ENCODE measurements at regions not wholly inside any gene's neighbourhood (a gene's known extent, or its start where the extent isn't known, plus 50 kb on each side); places are given as distances from the start of the nearest gene placed in this dataset.

DNA sequence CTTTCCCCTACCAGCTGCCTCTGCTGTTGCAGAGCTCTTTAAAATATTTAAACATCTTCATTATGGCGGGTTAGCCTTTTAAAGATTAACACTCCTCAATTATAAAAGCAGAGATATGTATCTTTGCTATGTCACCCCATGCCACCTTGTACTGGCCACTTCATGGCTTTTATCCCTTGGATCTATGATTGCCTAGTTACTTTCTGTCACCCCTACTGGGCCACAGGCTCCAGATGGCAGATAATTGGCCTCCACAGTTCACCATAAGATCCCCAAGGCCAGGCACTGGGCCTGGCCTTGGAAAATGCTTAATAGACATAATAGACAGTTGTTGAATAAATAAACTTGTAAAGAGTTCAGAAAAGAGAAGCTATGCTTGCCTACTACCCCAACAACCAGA is 142.0 kb upstream of the SHB start:
- H3K27me3 Mint-ChIP-seq = no peaks in the 10 kb centered on the region
- H3K4me3 Mint-ChIP-seq = no peak overlapping the region

DNA sequence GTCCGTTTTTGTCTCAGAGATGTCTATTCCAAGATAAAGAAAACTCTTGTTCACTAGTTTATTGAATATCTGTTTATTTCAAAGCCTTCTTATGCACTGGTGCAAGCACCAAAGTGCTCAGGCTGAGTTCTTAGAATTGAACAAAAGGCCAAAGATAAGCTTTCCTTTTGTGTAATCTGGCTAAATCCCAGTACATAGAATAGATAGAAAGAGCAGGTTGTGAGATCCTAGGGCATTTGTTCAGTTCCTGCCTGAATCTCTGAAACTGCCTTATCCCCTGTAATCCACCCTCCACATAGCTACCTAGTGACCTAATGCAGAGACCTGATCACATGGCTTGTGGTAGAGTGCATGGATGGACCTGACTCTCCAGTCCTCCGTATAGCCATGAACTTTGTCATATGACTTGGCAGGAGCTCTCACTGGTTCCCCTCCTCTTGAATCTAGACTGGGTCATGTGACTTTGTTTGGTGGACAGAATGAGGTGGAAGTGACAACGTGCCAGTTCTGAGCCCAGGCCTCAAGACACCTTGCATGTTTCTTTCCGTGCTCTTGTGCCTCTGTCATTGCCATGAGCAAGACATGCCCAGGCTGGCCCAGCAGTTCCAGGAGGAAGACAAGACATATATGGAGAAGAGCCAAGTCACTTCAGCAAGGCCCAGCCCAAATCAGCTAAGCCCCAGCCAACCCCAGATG is 139.3 kb upstream of the SHB start:
- TF ChIP-seq, protein P1, sequence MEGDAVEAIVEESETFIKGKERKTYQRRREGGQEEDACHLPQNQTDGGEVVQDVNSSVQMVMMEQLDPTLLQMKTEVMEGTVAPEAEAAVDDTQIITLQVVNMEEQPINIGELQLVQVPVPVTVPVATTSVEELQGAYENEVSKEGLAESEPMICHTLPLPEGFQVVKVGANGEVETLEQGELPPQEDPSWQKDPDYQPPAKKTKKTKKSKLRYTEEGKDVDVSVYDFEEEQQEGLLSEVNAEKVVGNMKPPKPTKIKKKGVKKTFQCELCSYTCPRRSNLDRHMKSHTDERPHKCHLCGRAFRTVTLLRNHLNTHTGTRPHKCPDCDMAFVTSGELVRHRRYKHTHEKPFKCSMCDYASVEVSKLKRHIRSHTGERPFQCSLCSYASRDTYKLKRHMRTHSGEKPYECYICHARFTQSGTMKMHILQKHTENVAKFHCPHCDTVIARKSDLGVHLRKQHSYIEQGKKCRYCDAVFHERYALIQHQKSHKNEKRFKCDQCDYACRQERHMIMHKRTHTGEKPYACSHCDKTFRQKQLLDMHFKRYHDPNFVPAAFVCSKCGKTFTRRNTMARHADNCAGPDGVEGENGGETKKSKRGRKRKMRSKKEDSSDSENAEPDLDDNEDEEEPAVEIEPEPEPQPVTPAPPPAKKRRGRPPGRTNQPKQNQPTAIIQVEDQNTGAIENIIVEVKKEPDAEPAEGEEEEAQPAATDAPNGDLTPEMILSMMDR (conservative IDR thresholded peaks at IDR 0.05) = no peak
- no peaks in the 10 kb centered on the region for H3K4me1 Mint-ChIP-seq (ENCODE audit: unreplicated experiment)
- H3K4me3 Mint-ChIP-seq = no peak overlapping the region
- H3K36me3 Mint-ChIP-seq = no peaks in the 10 kb centered on the region
- no peaks in the 10 kb centered on the region for H3K9me3 Mint-ChIP-seq
- H3K27me3 Mint-ChIP-seq = no peaks in the 10 kb centered on the region
- peak overlapping the region; percentile 71 for H3K27ac Mint-ChIP-seq
- peak; percentile 27 for DNase-seq (ENCODE audit: extremely low spot score, unreplicated experiment)

More for the DNA sequence above, 142.0 kb upstream of the SHB start:
- peaks cover 9% of the 10 kb centered on the region for H3K4me1 Mint-ChIP-seq (ENCODE audit: unreplicated experiment)
- H3K9me3 Mint-ChIP-seq = no peaks in the 10 kb centered on the region
- no peak overlapping the region for H3K27ac Mint-ChIP-seq
- DNase-seq (ENCODE audit: extremely low spot score, unreplicated experiment) = no peak
- TF ChIP-seq, protein P1 (conservative IDR thresholded peaks at IDR 0.05) = no peak
- no peaks in the 10 kb centered on the region for H3K36me3 Mint-ChIP-seq

DNA sequence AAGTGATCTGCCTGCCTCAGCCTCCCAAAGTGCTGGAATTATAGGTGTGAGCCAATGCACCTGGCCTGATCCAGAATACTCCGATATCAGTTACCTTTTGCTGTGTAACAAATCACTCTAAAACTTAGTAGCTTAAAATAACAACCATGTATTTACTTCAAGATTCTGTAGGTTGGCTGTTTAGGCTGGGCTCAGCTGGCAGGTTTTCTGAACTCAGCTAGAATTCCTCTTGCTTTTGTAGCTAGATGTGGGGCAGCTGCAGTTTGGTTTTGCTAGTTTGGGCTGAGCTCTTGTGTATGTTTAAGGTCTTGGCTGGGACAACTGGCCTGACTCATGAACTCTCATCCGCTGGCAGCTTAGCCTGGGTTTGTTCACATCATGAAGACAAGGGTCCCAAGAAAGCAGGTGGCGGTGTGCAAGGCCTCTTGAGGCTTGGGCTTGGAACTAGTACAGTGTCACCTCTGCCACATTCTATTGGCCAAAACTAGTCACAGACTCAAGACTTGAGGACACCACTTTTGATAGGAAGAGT is 138.3 kb upstream of the SHB start:
- Mint-ChIP-seq H3K9me3 (no peaks in the 10 kb centered on the region), H3K36me3 (no peaks in the 10 kb centered on the region), H3K27ac (no peak overlapping the region), H3K27me3 (no peaks in the 10 kb centered on the region), H3K4me1 (ENCODE audit: unreplicated experiment) (no peaks in the 10 kb centered on the region), H3K4me3 (no peak overlapping the region)
- no peak for DNase-seq (ENCODE audit: extremely low spot score, unreplicated experiment)
- TF ChIP-seq, protein P1 (conservative IDR thresholded peaks at IDR 0.05) = no peak

DNA sequence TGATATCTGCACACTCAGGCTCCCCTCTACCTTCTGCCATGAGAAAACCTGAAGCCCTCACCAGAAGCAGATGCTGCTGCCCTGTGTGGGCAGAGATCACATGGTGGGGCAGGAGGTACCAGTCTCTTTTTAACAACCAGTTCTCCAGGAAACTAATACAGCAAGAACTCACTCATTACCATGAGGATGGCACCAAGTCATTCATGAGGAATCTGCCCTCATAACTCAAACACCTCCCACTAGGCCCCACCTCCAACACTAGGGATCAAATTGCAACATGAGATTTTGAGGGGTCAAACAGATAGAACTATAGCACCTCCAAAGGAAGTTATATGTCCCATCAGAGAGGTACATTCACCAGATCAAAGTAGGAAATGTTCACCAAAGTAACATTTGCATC is 136.3 kb upstream of the SHB start:
- Mint-ChIP-seq H3K27me3 (no peaks in the 10 kb centered on the region), H3K4me3 (no peak overlapping the region), H3K27ac (no peak overlapping the region), H3K36me3 (no peaks in the 10 kb centered on the region), H3K4me1 (ENCODE audit: unreplicated experiment) (no peaks in the 10 kb centered on the region), H3K9me3 (no peaks in the 10 kb centered on the region)
- DNase-seq (ENCODE audit: extremely low spot score, unreplicated experiment) = no peak
- TF ChIP-seq, protein P1 (conservative IDR thresholded peaks at IDR 0.05) = no peak

DNA sequence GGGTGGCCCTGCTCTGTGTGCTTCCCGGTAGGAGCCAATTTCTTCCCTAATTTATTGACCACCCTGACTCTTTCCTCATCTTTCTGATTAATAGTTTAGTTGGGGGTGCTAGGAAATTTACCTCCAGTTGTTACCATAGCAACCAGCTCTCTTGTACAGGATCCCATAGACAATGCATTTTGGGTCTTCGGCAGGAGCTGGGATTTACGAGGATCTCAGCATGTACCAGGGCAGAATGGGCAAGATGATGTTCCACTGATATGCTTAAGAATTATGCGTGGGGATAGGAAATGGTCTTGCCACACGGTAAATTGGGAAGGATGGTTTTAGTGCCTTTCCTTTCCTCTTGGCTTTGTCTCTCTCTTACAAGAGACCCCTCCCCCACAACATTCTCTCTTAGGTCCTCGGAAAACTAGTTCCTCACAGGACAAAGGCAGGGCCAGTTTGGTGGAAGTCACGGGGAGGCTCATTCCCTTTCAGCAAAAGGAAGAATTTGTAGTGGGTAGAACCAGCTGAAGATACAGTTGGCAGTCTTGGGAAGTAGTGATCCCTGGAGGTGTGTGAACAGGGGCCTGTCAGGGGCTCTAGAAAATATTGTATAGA is 133.4 kb upstream of the SHB start:
- no peak for DNase-seq (ENCODE audit: extremely low spot score, unreplicated experiment)
- H3K4me1 Mint-ChIP-seq (ENCODE audit: unreplicated experiment) = no peaks in the 10 kb centered on the region
- TF ChIP-seq, protein P1 (conservative IDR thresholded peaks at IDR 0.05) = no peak
- no peaks in the 10 kb centered on the region for H3K27me3 Mint-ChIP-seq
- no peak overlapping the region for H3K27ac Mint-ChIP-seq
- no peaks in the 10 kb centered on the region for H3K36me3 Mint-ChIP-seq
- H3K9me3 Mint-ChIP-seq = no peaks in the 10 kb centered on the region
- H3K4me3 Mint-ChIP-seq = no peak overlapping the region

All from type B pancreatic cell (in vitro differentiated cells).